GM18520 (cell line): ENCODE measurements at regions not wholly inside any gene's neighbourhood (a gene's known extent, or its start where the extent isn't known, plus 50 kb on each side); places are given as distances from the start of the nearest gene placed in this dataset.
"Not testable (repeated sequence)": the region's sequence is repeated elsewhere in the genome, so short reads cannot be mapped to it uniquely, and the experiment has no call there.

Experiments used
- ATAC-seq: cut with Tn5 transposase; IDR thresholded peaks from one replicate; pipeline ENCODE4 v1.9.1; 2021; ENCODE audit not compliant: unreplicated experiment

- ATAC-seq, result no peak
Observed at GRCh38 chr2:150063432-150063889, 424.0 kb downstream of the RND3 start.

GRCh38 chr2:150062416-150062815, 425.1 kb downstream of the RND3 start:
- no peak for ATAC-seq

DNA sequence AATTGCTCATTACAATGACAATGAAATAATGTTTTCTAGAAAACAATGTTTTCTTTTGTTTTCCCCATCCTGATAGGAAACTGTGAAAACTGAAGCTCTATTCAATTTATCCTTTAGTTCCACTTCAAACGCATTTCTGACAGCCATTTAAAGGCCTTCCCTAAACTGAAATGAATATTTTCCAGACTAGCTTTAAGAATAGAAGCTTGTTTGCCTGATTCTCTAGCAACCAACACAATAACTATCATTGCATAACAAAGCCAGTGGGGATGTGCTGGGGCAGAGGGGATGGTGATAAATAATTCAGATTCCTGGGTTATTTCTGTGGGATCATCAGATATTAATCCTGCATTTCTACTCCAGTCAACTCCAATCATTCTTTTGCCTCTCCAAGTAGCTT, 427.1 kb downstream of the RND3 start:
- no peak for ATAC-seq

- not testable (repeated sequence) for ATAC-seq
Observed at GRCh38 chr2:150059676-150060075, 427.8 kb downstream of the RND3 start.

DNA sequence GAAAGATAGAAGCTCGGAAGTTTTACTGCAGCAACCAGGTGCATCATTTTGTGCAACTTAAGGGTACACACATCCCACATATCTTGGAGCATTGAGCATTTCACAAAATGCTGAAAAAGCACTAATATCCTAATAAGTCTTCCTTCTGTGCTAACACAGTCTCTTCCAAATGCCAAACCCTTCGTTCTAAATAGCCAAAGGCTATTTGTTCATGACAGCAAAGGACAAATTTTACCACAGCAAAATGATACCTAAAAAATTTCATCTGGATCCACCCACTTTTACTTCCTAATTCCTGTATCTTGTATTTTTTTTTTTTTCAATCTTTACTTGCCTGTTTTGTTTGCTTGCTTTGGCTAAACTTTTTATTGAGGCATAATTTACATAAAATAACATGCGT, 435.0 kb downstream of the RND3 start:
- no peak for ATAC-seq

DNA sequence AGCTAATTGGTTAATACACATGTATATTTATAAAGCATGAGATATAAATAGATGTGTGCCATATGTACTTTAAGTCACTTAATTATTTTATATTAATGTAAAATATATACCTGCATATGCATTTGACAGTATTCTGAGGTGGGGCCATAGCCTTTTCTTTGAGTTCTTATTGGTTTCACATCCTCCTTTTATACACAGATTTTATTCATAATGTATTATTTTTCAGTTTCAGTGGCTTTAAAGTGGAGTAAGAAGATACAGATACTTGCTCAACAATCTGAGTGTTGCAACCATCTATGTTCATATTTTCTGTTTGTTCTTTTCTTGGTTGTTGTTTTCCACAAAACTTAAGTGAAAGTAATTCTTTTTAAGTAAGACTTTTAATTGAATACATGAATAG, 436.5 kb downstream of the RND3 start:
- ATAC-seq, result peak; percentile 63

DNA sequence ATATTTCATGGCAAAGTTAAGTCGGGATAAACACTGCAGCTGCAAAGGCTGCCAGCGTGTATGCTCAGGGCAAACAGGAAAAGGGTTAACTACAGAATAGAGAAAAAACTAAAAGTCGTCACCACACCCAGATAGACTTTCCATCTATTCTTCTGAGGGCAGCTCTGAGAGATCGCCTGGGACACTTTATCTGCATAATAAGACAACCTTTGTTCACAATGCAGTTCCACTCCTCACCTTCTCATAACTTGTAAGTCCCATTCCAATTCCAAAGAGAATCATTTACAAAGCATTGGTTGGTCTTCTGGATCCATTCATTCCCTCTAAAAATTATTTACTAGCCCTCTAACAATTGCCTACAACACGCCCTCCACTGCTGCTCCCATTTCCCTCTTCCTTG, 437.4 kb downstream of the RND3 start:
- no peak for ATAC-seq

GRCh38 chr2:150047620-150048222, 439.7 kb downstream of the RND3 start:
- ATAC-seq, result no peak

- ATAC-seq, result no peak
Observed at GRCh38 chr2:150046810-150047209, 440.7 kb downstream of the RND3 start.

DNA sequence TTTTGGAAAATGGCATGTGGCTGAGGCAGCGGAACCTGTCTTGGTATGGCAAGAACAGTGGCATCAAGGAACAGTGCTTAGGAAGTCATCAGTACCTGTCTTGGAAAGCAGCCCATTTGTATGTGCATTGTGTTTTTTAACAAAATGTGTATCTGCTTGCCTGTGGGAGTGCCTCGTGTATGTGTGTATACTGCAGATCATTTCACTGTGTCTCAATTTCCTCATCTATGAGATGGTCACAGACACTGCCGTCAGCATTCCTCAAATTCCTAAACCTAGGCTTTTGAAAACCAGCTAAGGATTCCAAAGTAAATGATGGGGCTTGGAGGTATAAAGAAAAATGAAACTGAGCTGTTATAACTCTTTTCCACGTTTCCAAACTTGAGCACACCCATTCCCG, 441.3 kb downstream of the RND3 start:
- no peak for ATAC-seq

GRCh38 chr2:150045601-150046000, 441.9 kb downstream of the RND3 start:
- ATAC-seq, result no peak

DNA sequence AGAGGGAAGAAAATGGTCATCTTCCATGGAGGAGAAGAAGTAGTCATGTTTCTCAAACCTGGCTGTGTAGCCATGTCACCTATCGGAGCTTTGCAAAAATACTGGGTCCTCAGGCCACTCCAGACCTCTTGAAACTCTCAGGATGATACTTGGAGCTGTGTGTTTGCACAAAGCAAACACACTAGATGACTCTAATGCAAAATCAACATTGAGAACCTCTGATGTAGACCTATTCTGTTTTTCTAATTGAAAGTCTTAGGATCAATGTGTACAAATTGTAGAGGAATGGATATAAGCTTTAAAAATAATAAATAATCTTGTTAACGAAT, 444.3 kb downstream of the RND3 start:
- ATAC-seq, result no peak

DNA sequence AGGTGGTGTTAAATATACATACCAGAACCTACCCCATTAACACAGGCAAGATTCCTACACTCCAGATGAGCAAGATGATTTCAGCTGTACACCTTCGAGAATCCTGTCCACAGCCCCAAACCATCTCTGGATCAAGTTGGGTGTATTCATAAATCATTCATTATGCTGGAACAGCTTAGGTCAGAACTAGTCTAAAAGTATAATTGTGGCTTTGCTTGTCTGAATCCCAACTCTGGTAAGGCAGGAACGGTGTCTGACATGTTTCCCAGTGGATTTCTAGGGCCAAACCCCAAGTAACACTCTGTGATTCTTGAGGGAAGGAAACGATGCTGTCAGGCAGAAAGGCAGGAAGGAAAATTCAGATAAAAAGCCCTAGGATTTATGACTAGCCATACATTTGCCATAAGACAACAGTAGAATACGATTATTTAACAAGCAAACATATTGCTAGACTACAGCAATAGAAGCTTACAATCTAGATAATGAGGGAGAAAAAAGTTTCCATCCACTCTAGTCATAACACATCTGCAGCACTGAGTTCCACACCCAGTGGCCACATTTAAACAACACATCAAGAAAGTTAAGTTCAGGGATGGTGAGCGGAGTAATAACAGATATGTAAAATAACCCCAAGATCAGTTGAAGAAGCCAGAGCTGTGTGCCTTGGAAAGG, 444.8 kb downstream of the RND3 start:
- ATAC-seq, result no peak

DNA sequence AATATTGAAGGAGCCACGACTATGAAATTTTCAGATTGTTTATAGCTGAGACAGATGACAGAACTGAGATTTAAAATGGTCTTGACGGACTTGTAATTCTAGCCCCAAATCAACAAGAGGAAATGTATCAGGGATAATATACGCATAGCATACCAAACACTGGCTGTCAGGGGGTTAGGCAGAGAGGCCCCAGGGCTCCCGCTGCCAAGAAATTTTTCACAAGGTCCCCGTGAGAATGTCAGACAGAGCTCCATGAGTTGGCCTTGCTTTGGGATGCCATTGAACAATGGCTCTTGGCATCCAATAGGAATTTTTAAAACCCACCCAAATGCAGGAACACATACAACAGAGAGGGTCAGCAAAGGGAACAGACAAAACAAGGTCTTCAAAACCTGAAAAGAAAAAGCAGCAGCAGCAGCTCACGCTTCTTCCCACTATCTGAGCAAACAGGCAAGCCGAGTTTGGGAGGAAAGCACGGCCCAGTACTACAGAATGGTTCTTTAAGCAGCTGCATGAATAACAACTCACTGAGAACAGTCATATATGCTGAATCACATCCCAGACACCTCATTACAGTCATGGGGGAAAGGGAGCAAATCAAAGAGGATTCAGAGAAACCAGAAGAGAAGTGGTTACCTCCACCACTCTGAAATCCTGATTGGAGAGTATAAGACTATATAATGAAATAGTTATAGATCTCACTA, 445.6 kb downstream of the RND3 start:
- ATAC-seq, result no peak

GRCh38 chr2:150036622-150037021, 449.0 kb upstream of the MMADHC start:
- ATAC-seq, result no peak

GRCh38 chr2:150034665-150035064, 447.1 kb upstream of the MMADHC start:
- no peak for ATAC-seq

- ATAC-seq, result no peak
Observed at GRCh38 chr2:150030436-150031190, 443.0 kb upstream of the MMADHC start.

DNA sequence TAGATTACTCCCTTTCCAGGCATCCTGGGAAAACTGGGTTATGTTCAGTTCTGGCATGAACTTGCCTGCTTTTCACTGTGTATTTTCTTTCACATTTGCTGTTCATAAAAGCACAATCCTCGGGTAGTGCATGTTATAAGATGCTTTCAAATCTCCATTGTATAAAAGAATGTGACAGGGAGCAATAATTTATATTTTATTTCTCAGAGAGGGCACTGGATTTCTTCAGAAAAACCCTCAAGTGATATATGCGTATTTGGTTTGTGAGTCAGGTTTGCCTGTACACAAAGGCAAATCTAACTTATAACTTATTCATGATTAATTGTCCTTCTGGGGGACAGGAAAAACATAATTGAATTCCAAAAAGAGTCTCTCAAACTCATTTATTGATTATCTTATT, 440.7 kb upstream of the MMADHC start:
- no peak for ATAC-seq

GRCh38 chr2:150027164-150027563, 439.6 kb upstream of the MMADHC start:
- ATAC-seq, result no peak

DNA sequence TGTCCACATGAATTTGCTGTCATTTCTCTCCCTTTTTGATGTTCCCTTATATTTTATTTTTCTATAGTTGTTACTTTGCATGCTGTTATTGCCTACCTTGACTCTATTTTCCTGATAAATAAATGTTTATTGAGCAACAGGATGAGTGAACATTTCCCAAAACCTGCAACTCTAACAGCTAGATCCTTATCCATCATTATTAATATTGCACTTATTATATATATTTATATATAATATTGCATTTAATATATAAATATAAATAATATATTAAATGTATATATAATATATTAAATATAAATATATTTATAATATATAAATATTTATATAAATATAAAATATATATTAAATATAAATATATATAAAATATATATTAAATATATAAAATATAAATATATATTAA, 436.1 kb upstream of the MMADHC start:
- ATAC-seq, result no peak

- ATAC-seq, result no peak
Observed at GRCh38 chr2:150023044-150023443, 435.5 kb upstream of the MMADHC start.
